K562 (cell line): ENCODE measurements at regions not wholly inside any gene's neighbourhood (a gene's known extent, or its start where the extent isn't known, plus 50 kb on each side); places are given as distances from the start of the nearest gene placed in this dataset.
A peak's percentile ranks its signal among the peaks of the same experiment; 100 is the strongest.

Experiments
- ATAC-seq: fragments of 200-7000 bp; cut with Tn5 transposase; 3 replicates; pipeline ENCODE4 v1.9.1; 2020; ENCODE audit warnings: moderate library complexity
- BruUV-seq: library from RNA; stranded (reverse); fragments of 400-500 nt; replicated peaks from 2 replicates; lab custom pipeline; 2021; lab: Mats Ljungman, UMichigan
- CTCF ChIA-PET: fragments of 300-600 bp; formaldehyde crosslinking; extraction: SDS; loops from one replicate; lab custom pipeline; 2021; ENCODE audit warnings: low intra/inter-chr PET ratio; lab: Yijun Ruan, JAX
- POLR2A ChIA-PET: fragments of 300-600, 350-650 bp; sonication (Branson Sonifier 250); formaldehyde crosslinking; extraction: SDS; loops from one replicate; lab custom pipeline; 2021; ENCODE audit warnings: antibody characterized with exemption, inconsistent platforms; lab: Yijun Ruan, JAX
- DNase-seq, 4 experiments: peaks; one replicate each; pipeline versions ENCODE4 v3.0.0 to v3.0.0-alpha.2; 2011 to 2018; ENCODE audit warnings: low spot score in 3 of 4, mixed read lengths in 3 of 4; ENCODE audit errors: extremely low read depth in 1 of 4
- FAIRE-seq: peaks from 2 replicates; lab custom pipeline; 2011; peaks lifted over from hg19 to GRCh38; lab: Jason Lieb, UNC
- H2AFZ ChIP-seq: 2 replicates; pipeline ENCODE4 v1.6.0; 2011; ENCODE audit warnings: low read depth, low read length, control low read depth, inconsistent platforms
- H3K27ac ChIP-seq: fragments of 200-600 bp; 3 replicates; pipeline ENCODE4 v1.8.0; 2011; ENCODE audit warnings: low read depth, mild to moderate bottlenecking, control low read depth, inconsistent platforms, low read length, moderate library complexity, mixed read lengths; ENCODE audit errors: extremely low read depth
- H3K27me3 ChIP-seq, 2 experiments: fragments of 300-600 bp in 1 of 2; 2 replicates in 1 of 2; 3 replicates in 1 of 2; pipeline versions ENCODE4 v1.6.0 to v1.8.0; 2011; ENCODE audit warnings: inconsistent platforms in 2 of 2, low read length in 2 of 2, mild to moderate bottlenecking in 1 of 2, mixed read lengths in 1 of 2, moderate library complexity in 1 of 2; ENCODE audit not compliant: control insufficient read depth in 2 of 2, insufficient read depth in 2 of 2
- H3K36me3 ChIP-seq: fragments of 300-600 bp; 3 replicates; pipeline ENCODE4 v1.8.0; 2011; ENCODE audit warnings: mild to moderate bottlenecking, low read length, inconsistent platforms; ENCODE audit not compliant: control insufficient read depth, insufficient read depth
- H3K4me1 ChIP-seq, 2 experiments: fragments of 200-600 bp in 1 of 2; replicated peaks in 1 of 2; 2 replicates in 1 of 2; 3 replicates in 1 of 2; pipeline versions ENCODE4 v1.5.1 to v1.8.0; 2011; ENCODE audit warnings: inconsistent platforms in 2 of 2, low read length in 2 of 2, mild to moderate bottlenecking in 1 of 2, mixed read lengths in 1 of 2, moderate library complexity in 1 of 2; ENCODE audit not compliant: control insufficient read depth in 2 of 2, insufficient read depth in 2 of 2
- H3K4me2 ChIP-seq: 2 replicates; pipeline ENCODE4 v1.6.1; 2011; ENCODE audit warnings: low read length, control low read depth, inconsistent platforms, mixed read lengths; ENCODE audit not compliant: insufficient read depth
- H3K4me3 ChIP-seq: fragments of 200-600 bp; sonication (generic), shearing (Covaris generic); 2 replicates; pipeline ENCODE4 v1.5.1; 2016; ENCODE audit warnings: control low read depth, inconsistent platforms
- H3K79me2 ChIP-seq: fragments of 200-600 bp; 3 replicates; pipeline ENCODE4 v1.8.0; 2011; ENCODE audit warnings: low read length, inconsistent platforms; ENCODE audit not compliant: control insufficient read depth, insufficient read depth
- H3K9ac ChIP-seq, 2 experiments: 2 replicates each; pipeline versions ENCODE4 v1.6.0 to v1.6.1; 2011; ENCODE audit warnings: low read depth in 2 of 2, low read length in 2 of 2, control low read depth in 1 of 2, inconsistent platforms in 1 of 2, mild to moderate bottlenecking in 1 of 2, mixed read lengths in 1 of 2; ENCODE audit not compliant: insufficient read depth in 1 of 2
- H3K9me1 ChIP-seq: one replicate; pipeline ENCODE4 v1.6.0; 2011; ENCODE audit warnings: inconsistent platforms, mild to moderate bottlenecking, low read length, moderate library complexity; ENCODE audit not compliant: control insufficient read depth, insufficient read depth
- H3K9me3 ChIP-seq: replicated peaks from 2 replicates; pipeline ENCODE4 v1.5.1; 2011; ENCODE audit warnings: low read depth, low read length, inconsistent platforms; ENCODE audit not compliant: control insufficient read depth, insufficient read depth
- H4K20me1 ChIP-seq: replicated peaks from 2 replicates; pipeline ENCODE4 v1.6.1; 2011; ENCODE audit warnings: low read length, inconsistent platforms, mixed read lengths; ENCODE audit not compliant: control insufficient read depth, insufficient read depth
- DNMT1 ChIP-seq: fragments of 450-650 bp; IDR thresholded peaks from 2 replicates; pipeline ENCODE4 v1.6.1; 2016; ENCODE audit warnings: antibody characterized with exemption, mild to moderate bottlenecking
- POU5F1 ChIP-seq: fragments of 150-350 bp; IDR thresholded peaks from 2 replicates; pipeline ENCODE4 v1.6.1; 2014; ENCODE audit warnings: borderline replicate concordance, low read length, low read depth, mild to moderate bottlenecking; ENCODE audit not compliant: partially characterized antibody
- PTTG1 ChIP-seq: fragments of 450-650 bp; IDR thresholded peaks from 2 replicates; pipeline ENCODE4 v1.6.1; 2016; ENCODE audit warnings: low read depth, mild to moderate bottlenecking, missing genetic modification characterization, missing compliant biosample characterization
- RB1 ChIP-seq: fragments of 450-650 bp; IDR thresholded peaks from 2 replicates; pipeline ENCODE4 v1.6.1; 2017; ENCODE audit warnings: low read depth, mild to moderate bottlenecking
- TBL1XR1 ChIP-seq, 2 experiments: IDR thresholded peaks; 2 replicates each; pipeline ENCODE4 v1.6.1; 2012; ENCODE audit warnings: improper control_type of control experiment in 2 of 2, low read length in 2 of 2, mild to moderate bottlenecking in 1 of 2
- ZNF511 ChIP-seq: sonication (generic); formaldehyde crosslinking; IDR thresholded peaks from 2 replicates; pipeline ENCODE4 v1.8.0; 2022; ENCODE audit warnings: mild to moderate bottlenecking, missing genetic modification reagents
- WGBS: fragments of 100-300 bp; shearing (Covaris generic); methylation state at CpG from one replicate; pipeline ENCODE4 v1.1.6; 2016; ENCODE audit warnings: low coverage, mixed read lengths; ENCODE audit not compliant: insufficient coverage; ENCODE audit errors: missing lambda C conversion rate; 5-methylcytosine and 5-hydroxymethylcytosine counted together
- in situ Hi-C: fragments of 300-500 bp; cut with MboI; formaldehyde crosslinking; loops from 4 replicates; pipeline ENCODE4 v1.15.0; 2018; ENCODE audit warnings: inconsistent platforms, mixed read lengths
- intact Hi-C: fragments of 100-400 bp; cut with micrococcal nuclease; formaldehyde crosslinking; loops from 2 replicates; pipeline ENCODE4 v1.14.2; 2022
- TF ChIP-seq, protein P1 (sequence below): fragments of 450-650 bp; IDR thresholded peaks from 2 replicates; pipeline ENCODE4 v1.6.1; 2016; ENCODE audit warnings: low read depth

DNA sequence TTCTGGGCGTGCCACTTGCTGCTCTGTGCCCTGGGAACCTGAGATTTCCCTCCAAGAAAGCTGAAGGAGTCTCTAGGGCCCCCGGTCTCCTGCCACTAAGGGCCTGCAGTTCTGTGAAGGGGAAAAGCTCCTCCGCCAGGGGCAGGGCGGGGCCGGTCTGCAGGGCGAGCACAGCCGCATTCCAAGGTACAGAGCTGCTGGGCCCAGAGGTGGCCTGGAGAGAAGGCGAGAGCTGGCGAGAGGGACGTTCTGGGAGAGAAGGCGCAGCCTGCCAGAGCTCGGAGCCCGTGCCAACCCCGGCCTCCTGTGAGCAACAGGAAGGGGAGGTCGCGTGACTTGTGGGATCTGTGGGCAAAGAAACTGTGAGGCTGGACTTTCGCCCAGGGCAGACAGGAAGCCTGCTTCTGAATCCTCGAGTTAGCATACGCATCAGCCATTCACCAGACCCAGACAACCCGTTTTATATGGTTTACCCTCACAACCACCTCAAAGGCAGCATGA, 500.4 kb downstream of the SHQ1 start:
- TF ChIP-seq RB1: no peak
- TF ChIP-seq, all 486 proteins: peak for 0
- peaks cover 6 to 7% of the 10 kb centered on the region in 2 experiments; a peak in 4 of 5 replicates for H3K4me1 ChIP-seq
- CTCF ChIA-PET: no interaction called here
- no peaks in the 10 kb centered on the region for H4K20me1 ChIP-seq
- FAIRE-seq (no peak), DNase-seq (no peak), ATAC-seq (0 out of 3 replicates have a peak, but pooled peaks have one; percentile 29)
- 32% methylated on average over 4 of the region's 20 CpGs for WGBS
- no peak overlapping the region for H3K27ac ChIP-seq
- peak overlapping the region in 1 of 2 experiments; percentile 35; a peak in 1 of 4 replicates for H3K9ac ChIP-seq
- no peaks in the 10 kb centered on the region for H3K79me2 ChIP-seq
- no peaks in the 10 kb centered on the region for H3K9me1 ChIP-seq
- H3K36me3 ChIP-seq: no peaks in the 10 kb centered on the region
- no peaks in the 10 kb centered on the region for H3K9me3 ChIP-seq
- intact Hi-C loops: no loop called here
- no peak overlapping the region for H2AFZ ChIP-seq
- no TSS peak for BruUV-seq
- H3K4me2 ChIP-seq: no peak overlapping the region
- POLR2A ChIA-PET: interaction anchor here (0.5 to 1.7 kb wide), 4 partner anchors 11 to 204 kb away, joined by 3 read pairs; no protein-coding TSS in a partner anchor
- H3K27me3 ChIP-seq: no peaks in the 10 kb centered on the region
- H3K4me3 ChIP-seq: no peak overlapping the region
- in situ Hi-C loops: no loop called here

DNA sequence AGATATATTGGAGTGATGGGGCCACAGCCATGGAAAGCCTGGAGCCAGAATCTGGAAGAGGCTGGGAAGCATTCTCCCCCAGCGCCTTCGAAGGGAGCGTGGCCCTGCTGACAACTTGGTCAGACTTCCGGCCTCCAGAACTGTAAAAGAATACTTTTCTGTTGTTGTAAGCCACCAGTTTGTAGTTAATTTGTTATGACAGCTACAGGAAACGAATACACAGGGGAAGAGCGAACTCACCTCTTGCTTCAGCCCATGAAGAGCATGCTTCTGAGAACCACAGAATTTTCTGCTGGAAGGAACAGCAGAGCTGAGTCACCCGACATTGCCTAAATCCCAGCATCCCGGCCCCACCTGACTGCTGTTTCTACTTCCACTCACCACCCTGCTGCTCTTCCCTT, 501.7 kb downstream of the SHQ1 start:
- POLR2A ChIA-PET: interaction anchor here (1.7 kb wide), 1 partner anchor 43 kb away, joined by 3 read pairs; no protein-coding TSS in a partner anchor
- no peak overlapping the region for H3K4me2 ChIP-seq
- WGBS: 67% methylated on average over 8 of the region's 8 CpGs
- TF ChIP-seq, protein P1, sequence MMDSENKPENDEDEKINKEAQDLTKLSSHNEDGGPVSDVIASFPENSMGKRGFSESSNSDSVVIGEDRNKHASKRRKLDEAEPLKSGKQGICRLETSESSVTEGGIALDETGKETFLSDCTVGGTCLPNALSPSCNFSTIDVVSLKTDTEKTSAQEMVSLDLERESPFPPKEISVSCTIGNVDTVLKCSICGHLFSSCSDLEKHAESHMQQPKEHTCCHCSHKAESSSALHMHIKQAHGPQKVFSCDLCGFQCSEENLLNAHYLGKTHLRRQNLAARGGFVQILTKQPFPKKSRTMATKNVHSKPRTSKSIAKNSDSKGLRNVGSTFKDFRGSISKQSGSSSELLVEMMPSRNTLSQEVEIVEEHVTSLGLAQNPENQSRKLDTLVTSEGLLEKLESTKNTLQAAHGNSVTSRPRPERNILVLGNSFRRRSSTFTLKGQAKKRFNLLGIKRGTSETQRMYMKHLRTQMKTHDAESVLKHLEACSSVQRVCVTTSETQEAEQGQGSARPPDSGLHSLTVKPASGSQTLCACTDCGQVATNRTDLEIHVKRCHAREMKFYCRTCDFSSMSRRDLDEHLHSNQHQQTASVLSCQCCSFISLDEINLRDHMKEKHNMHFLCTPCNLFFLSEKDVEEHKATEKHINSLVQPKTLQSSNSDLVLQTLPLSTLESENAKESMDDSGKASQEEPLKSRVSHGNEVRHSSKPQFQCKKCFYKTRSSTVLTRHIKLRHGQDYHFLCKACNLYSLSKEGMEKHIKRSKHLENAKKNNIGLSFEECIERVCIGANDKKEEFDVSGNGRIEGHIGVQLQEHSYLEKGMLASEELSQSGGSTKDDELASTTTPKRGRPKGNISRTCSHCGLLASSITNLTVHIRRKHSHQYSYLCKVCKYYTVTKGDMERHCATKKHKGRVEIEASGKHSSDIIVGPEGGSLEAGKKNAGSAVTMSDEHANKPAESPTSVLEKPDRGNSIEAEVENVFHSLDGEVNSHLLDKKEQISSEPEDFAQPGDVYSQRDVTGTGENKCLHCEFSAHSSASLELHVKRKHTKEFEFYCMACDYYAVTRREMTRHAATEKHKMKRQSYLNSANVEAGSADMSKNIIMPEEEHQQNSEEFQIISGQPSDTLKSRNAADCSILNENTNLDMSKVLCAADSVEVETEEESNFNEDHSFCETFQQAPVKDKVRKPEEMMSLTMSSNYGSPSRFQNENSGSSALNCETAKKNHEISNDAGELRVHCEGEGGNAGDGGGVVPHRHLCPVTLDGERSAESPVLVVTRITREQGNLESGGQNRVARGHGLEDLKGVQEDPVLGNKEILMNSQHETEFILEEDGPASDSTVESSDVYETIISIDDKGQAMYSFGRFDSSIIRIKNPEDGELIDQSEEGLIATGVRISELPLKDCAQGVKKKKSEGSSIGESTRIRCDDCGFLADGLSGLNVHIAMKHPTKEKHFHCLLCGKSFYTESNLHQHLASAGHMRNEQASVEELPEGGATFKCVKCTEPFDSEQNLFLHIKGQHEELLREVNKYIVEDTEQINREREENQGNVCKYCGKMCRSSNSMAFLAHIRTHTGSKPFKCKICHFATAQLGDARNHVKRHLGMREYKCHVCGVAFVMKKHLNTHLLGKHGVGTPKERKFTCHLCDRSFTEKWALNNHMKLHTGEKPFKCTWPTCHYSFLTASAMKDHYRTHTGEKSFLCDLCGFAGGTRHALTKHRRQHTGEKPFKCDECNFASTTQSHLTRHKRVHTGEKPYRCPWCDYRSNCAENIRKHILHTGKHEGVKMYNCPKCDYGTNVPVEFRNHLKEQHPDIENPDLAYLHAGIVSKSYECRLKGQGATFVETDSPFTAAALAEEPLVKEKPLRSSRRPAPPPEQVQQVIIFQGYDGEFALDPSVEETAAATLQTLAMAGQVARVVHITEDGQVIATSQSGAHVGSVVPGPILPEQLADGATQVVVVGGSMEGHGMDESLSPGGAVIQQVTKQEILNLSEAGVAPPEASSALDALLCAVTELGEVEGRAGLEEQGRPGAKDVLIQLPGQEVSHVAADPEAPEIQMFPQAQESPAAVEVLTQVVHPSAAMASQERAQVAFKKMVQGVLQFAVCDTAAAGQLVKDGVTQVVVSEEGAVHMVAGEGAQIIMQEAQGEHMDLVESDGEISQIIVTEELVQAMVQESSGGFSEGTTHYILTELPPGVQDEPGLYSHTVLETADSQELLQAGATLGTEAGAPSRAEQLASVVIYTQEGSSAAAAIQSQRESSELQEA: no peak
- TF ChIP-seq POU5F1 (no peak), ZNF511 (CRISPR knock-in tag) (no peak), TBL1XR1 (IDR thresholded peaks at IDR 0.05; ENCODE audit: low read length in 2 of 2) (no peak), DNMT1 (no peak), PTTG1 (tag) (no peak)
- DNase-seq: no peak
- H2AFZ ChIP-seq: no peak overlapping the region
- intact Hi-C loops (no loop called here), in situ Hi-C loops (no loop called here)
- no peak overlapping the region for H3K27ac ChIP-seq
- no TSS peak for BruUV-seq
- peaks cover 6 to 7% of the 10 kb centered on the region in 2 experiments; a peak in 4 of 5 replicates for H3K4me1 ChIP-seq
- H3K27me3 ChIP-seq: no peaks in the 10 kb centered on the region
- no peak for FAIRE-seq
- H3K79me2 ChIP-seq: no peaks in the 10 kb centered on the region
- CTCF ChIA-PET: no interaction called here
- no peaks in the 10 kb centered on the region for H3K9me3 ChIP-seq
- no peaks in the 10 kb centered on the region for H3K36me3 ChIP-seq
- H3K4me3 ChIP-seq: no peak overlapping the region
- no peak for ATAC-seq
- H3K9me1 ChIP-seq: no peaks in the 10 kb centered on the region
- no peak overlapping the region for H3K9ac ChIP-seq
- H4K20me1 ChIP-seq: no peaks in the 10 kb centered on the region
